ENCODE measurements at regions not wholly inside any gene's neighbourhood (a gene's known extent, or its start where the extent isn't known, plus 50 kb on each side); places are given as distances from the start of the nearest gene placed in this dataset.
A peak's percentile ranks its signal among the peaks of the same experiment; 100 is the strongest.

DNA sequence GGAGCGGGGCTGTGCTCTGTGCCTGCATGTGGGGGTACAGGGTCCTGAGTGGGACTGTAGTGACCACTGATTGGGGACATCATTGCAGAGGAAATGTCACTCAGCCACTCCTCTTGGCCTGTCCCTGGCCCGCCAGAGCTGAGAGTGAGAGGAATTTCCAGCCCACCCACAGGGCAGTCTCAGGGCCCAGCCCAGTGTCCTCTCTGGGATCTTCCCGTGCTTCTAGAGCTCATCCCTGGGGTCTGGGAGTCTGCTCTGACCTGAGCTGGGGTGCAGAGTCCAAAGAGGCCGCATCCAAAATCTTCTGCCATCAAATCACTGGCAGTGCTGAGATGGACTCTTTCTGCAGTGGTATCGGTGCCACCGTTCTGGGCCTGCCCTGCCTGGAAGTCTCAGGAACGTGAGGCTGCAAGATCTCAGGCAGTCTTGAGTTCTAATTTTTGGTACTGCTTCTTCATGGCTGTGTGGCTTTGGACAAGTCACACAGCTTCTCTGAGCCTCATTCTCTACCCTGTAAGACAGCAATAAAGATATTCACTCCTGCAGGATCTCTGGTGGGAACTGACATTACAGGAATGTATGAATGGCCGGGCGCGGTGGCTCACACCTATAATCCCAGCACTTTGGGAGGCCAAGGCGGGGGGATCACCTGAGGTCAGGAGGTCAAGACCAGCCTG, 100.8 kb upstream of the TARDBP start:
- H3K27me3 ChIP-seq: no peaks in the 10 kb centered on the region
- no peaks in the 10 kb centered on the region for H3K9me3 ChIP-seq
- H3K36me3 ChIP-seq: no peaks in the 10 kb centered on the region
- ATAC-seq (ENCODE audit: low FRiP score in 2 of 2) (peak in 1 of 2 donors; percentile 1), DNase-seq (no peak)
- WGBS, 2 donors: 91 to 92% methylated on average over 6 to 10 of the region's 11 CpGs
- no peak overlapping the region for H3K4me3 ChIP-seq
- H3K4me1 ChIP-seq: peaks cover 0 to 3% (median 0%) of the 10 kb centered on the region in 4 donors
- no peak overlapping the region for H3K27ac ChIP-seq
- TF ChIP-seq POLR2AphosphoS5 (IDR thresholded peaks at IDR 0.05): no peak
- TF ChIP-seq EP300 (IDR thresholded peaks at IDR 0.05): no peak

DNA sequence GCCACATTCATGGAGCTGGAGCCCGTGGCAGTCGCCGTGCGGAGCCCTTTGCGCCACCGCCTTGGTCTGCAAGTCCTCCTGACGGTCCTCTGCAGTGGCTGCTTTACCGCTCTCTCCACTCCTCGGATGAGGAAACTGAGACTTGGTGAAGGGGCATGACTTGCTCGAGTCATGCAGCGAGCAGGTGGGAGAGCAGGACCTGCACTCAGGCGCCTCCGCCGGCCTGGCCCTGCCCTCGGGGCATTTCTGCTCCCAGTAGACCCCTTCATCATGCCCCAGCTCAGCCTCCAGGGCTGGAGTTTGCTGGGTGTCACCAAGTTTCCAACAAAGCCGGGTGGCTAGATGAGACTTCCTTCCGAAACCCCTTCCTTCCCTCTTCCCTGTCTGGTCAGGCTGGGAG, 100.0 kb upstream of the TARDBP start:
- Histone ChIP-seq H3K4me3 (no peak overlapping the region), H3K4me1 (peaks cover 0 to 3% (median 0%) of the 10 kb centered on the region in 4 donors), H3K27ac (no peak overlapping the region), H3K36me3 (no peaks in the 10 kb centered on the region), H3K27me3 (no peaks in the 10 kb centered on the region), H3K9me3 (no peaks in the 10 kb centered on the region)
- TF ChIP-seq, protein P1, sequence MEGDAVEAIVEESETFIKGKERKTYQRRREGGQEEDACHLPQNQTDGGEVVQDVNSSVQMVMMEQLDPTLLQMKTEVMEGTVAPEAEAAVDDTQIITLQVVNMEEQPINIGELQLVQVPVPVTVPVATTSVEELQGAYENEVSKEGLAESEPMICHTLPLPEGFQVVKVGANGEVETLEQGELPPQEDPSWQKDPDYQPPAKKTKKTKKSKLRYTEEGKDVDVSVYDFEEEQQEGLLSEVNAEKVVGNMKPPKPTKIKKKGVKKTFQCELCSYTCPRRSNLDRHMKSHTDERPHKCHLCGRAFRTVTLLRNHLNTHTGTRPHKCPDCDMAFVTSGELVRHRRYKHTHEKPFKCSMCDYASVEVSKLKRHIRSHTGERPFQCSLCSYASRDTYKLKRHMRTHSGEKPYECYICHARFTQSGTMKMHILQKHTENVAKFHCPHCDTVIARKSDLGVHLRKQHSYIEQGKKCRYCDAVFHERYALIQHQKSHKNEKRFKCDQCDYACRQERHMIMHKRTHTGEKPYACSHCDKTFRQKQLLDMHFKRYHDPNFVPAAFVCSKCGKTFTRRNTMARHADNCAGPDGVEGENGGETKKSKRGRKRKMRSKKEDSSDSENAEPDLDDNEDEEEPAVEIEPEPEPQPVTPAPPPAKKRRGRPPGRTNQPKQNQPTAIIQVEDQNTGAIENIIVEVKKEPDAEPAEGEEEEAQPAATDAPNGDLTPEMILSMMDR (IDR thresholded peaks at IDR 0.05): no peak
- no peak for TF ChIP-seq EP300 (IDR thresholded peaks at IDR 0.05)
- TF ChIP-seq POLR2AphosphoS5 (IDR thresholded peaks at IDR 0.05): no peak
- TF ChIP-seq POLR2A (IDR thresholded peaks at IDR 0.05): no peak
- 80 to 95% methylated on average over 11 to 17 of the region's 17 CpGs for WGBS, 2 donors
- peak in 1 of 2 donors; percentile 78 for DNase-seq
- ATAC-seq (ENCODE audit: low FRiP score in 2 of 2): no peak

DNA sequence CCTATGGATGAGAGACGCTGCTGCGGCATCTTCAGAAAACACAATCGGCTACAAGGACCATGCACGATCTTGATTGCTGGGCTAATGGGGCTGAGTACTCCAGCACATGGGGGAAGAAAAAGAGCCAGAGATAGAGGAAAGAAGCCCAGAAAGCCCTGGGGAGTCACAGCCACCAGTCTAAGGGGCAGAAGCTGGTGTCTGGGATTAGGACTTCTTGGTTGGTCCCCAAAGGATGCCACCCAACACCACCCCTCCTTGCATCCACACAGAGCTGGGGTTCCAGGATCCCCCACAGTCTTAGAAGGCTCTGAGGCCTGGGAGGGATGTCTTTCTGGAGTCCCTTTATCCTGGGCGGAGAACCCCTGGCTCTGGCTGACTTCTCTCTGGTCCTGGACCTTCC, 98.4 kb upstream of the TARDBP start:
- H3K4me3 ChIP-seq: no peak overlapping the region
- TF ChIP-seq POLR2A (IDR thresholded peaks at IDR 0.05) (no peak), EP300 (IDR thresholded peaks at IDR 0.05) (no peak), POLR2AphosphoS5 (IDR thresholded peaks at IDR 0.05) (no peak)
- TF ChIP-seq, protein P1 (IDR thresholded peaks at IDR 0.05): no peak
- H3K9me3 ChIP-seq: no peaks in the 10 kb centered on the region
- H3K36me3 ChIP-seq: no peaks in the 10 kb centered on the region
- WGBS, 2 donors: 91 to 94% methylated on average over 5 of the region's 5 CpGs
- ATAC-seq (ENCODE audit: low FRiP score in 2 of 2) (no peak), DNase-seq (no peak)
- H3K4me1 ChIP-seq: peaks cover 0 to 3% (median 0%) of the 10 kb centered on the region in 4 donors
- no peaks in the 10 kb centered on the region for H3K27me3 ChIP-seq
- no peak overlapping the region for H3K27ac ChIP-seq

DNA sequence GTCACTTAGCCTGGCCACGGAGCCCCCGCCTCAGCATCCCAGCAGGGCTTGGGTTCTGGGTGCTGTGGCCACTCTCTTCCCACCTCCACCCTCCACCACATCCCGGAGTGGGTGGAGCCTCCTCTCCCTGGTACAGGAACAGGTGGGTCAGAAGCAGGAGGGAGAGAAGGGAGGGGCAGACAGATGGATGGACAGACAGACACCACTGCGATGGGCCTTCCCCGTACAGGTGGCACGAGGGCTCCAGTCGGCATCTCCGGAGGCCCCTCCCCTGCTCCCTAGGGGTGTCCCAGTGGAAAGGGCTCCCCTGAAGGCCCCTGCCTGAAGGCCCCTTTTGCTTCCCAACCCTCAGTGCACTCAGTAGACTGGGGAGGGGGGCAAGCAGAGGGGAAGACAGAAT, 96.9 kb upstream of the TARDBP start:
- no peak overlapping the region for H3K27ac ChIP-seq
- ATAC-seq (ENCODE audit: low FRiP score in 2 of 2) (no peak), DNase-seq (peak in 1 of 2 donors; percentile 36)
- no peaks in the 10 kb centered on the region for H3K27me3 ChIP-seq
- WGBS, 2 donors: 70 to 78% methylated on average over 3 to 8 of the region's 8 CpGs
- H3K4me3 ChIP-seq: no peak overlapping the region
- no peaks in the 10 kb centered on the region for H3K36me3 ChIP-seq
- TF ChIP-seq POLR2A (IDR thresholded peaks at IDR 0.05) (no peak), EP300 (IDR thresholded peaks at IDR 0.05) (no peak), POLR2AphosphoS5 (IDR thresholded peaks at IDR 0.05) (no peak)
- TF ChIP-seq, protein P1 (IDR thresholded peaks at IDR 0.05): no peak
- no peaks in the 10 kb centered on the region for H3K9me3 ChIP-seq
- H3K4me1 ChIP-seq: no peaks in the 10 kb centered on the region

DNA sequence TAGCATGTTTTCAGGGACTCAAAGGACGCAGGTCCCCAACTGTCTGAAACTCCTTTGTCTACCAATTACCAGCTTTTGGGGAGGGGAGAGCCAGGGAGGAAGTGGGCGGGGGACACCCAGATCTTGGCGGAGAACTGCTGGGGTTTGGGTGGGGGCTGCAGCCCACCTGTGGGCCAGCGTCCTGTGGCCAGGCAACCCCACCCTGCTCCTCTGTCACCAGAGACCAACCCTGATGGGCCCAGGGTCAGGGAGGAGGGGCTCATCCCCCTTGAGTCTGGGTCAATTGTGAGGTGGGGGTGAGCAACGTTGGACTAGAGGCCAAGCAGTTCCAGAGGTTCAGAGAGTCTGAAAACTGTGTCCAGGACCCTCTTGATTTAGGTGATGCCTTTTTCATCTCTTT, 96.1 kb upstream of the TARDBP start:
- H3K9me3 ChIP-seq: no peaks in the 10 kb centered on the region
- ATAC-seq (ENCODE audit: low FRiP score in 2 of 2) (no peak), DNase-seq (no peak)
- no peak overlapping the region for H3K27ac ChIP-seq
- 68 to 77% methylated on average over 5 of the region's 5 CpGs for WGBS, 2 donors
- no peaks in the 10 kb centered on the region for H3K36me3 ChIP-seq
- H3K4me3 ChIP-seq: no peak overlapping the region
- TF ChIP-seq, protein P1 (IDR thresholded peaks at IDR 0.05): no peak
- no peak for TF ChIP-seq POLR2A (IDR thresholded peaks at IDR 0.05)
- H3K27me3 ChIP-seq: no peaks in the 10 kb centered on the region
- H3K4me1 ChIP-seq: no peaks in the 10 kb centered on the region
